22Rv1 (cell line): ENCODE measurements at regions not wholly inside any gene's neighbourhood (a gene's known extent, or its start where the extent isn't known, plus 50 kb on each side); places are given as distances from the start of the nearest gene placed in this dataset.
"Not testable (repeated sequence)": the region's sequence is repeated elsewhere in the genome, so short reads cannot be mapped to it uniquely, and the experiment has no call there.

Source experiments
- ZFX ChIP-seq: fragments of 450-650 bp; IDR thresholded peaks from 2 replicates; pipeline ENCODE4 v1.6.1; 2017; ENCODE audit warnings: antibody characterized with exemption, borderline replicate concordance
- TF ChIP-seq, protein P1 (sequence below): fragments of 450-650 bp; IDR thresholded peaks from 2 replicates; pipeline ENCODE4 v1.5.1; 2017; ENCODE audit warnings: mild to moderate bottlenecking

DNA sequence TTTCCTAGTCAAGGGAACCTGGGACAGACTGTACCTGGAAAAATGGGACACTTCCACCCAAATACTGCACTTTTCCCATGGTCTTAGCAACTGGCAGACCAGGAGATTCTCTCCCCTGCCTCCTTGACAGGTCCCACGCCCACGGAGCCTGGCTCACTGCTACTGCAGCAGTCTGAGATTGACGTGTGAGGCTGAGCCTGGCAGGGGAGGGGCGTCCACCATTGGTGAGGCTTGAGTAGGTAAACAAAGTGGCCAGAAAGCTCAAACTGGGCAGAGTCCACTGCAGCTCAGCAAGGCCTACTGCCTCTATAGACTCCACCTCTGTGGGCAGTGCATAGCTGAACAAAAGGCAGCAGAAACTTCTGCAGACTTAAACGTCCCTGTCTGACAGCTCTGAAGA is 301.4 kb downstream of the SLITRK2 start:
- TF ChIP-seq, protein P1, sequence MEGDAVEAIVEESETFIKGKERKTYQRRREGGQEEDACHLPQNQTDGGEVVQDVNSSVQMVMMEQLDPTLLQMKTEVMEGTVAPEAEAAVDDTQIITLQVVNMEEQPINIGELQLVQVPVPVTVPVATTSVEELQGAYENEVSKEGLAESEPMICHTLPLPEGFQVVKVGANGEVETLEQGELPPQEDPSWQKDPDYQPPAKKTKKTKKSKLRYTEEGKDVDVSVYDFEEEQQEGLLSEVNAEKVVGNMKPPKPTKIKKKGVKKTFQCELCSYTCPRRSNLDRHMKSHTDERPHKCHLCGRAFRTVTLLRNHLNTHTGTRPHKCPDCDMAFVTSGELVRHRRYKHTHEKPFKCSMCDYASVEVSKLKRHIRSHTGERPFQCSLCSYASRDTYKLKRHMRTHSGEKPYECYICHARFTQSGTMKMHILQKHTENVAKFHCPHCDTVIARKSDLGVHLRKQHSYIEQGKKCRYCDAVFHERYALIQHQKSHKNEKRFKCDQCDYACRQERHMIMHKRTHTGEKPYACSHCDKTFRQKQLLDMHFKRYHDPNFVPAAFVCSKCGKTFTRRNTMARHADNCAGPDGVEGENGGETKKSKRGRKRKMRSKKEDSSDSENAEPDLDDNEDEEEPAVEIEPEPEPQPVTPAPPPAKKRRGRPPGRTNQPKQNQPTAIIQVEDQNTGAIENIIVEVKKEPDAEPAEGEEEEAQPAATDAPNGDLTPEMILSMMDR, result not testable (repeated sequence)
- not testable (repeated sequence) for TF ChIP-seq ZFX
